ENCODE measurements at regions not wholly inside any gene's neighbourhood (a gene's known extent, or its start where the extent isn't known, plus 50 kb on each side); places are given as distances from the start of the nearest gene placed in this dataset.

DNA sequence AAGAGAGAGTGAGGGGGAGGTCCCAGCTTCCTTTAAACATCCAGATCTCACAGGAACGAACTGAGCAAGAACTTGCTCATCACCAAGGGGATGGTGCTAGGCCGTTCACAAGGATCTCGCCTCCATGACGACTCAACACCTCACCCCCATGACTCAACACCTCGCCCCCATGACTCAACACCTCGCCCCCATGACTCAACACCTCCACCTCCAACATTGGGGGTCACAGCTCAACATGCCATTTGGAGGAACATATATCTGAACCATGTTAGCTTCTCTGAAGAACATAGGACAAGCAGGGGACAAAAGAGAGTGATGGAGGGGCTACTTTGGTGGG is 66.0 kb upstream of the LHX5 start:
- H3K4me3 ChIP-seq (ENCODE audit: low read length): no peak overlapping the region
- TF ChIP-seq, protein P1, sequence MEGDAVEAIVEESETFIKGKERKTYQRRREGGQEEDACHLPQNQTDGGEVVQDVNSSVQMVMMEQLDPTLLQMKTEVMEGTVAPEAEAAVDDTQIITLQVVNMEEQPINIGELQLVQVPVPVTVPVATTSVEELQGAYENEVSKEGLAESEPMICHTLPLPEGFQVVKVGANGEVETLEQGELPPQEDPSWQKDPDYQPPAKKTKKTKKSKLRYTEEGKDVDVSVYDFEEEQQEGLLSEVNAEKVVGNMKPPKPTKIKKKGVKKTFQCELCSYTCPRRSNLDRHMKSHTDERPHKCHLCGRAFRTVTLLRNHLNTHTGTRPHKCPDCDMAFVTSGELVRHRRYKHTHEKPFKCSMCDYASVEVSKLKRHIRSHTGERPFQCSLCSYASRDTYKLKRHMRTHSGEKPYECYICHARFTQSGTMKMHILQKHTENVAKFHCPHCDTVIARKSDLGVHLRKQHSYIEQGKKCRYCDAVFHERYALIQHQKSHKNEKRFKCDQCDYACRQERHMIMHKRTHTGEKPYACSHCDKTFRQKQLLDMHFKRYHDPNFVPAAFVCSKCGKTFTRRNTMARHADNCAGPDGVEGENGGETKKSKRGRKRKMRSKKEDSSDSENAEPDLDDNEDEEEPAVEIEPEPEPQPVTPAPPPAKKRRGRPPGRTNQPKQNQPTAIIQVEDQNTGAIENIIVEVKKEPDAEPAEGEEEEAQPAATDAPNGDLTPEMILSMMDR (IDR thresholded peaks at IDR 0.05; ENCODE audit: low read length): no peak
- TF ChIP-seq EZH2 (optimal IDR thresholded peaks at IDR 0.05; ENCODE audit: low read depth, low read length) (no peak), EZH2phosphoT487 (IDR thresholded peaks at IDR 0.05; ENCODE audit: low read length) (no peak)
- no peaks in the 10 kb centered on the region for H3K79me2 ChIP-seq (ENCODE audit: low read length)
- no peaks in the 10 kb centered on the region for H3F3A ChIP-seq (ENCODE audit: insufficient read depth, low read length)
- H4K20me1 ChIP-seq (ENCODE audit: insufficient read depth, low read length): no peaks in the 10 kb centered on the region
- peaks cover 19% of the 10 kb centered on the region for H3K27me3 ChIP-seq (replicated peaks; ENCODE audit: insufficient read depth, low read length)
- no peak overlapping the region for H3K9ac ChIP-seq (ENCODE audit: low read length)
- no peaks in the 10 kb centered on the region for H3K36me3 ChIP-seq (replicated peaks; ENCODE audit: insufficient read depth, low read length)
- H3K9me2 ChIP-seq (replicated peaks; ENCODE audit: insufficient read depth, low read length): no peaks in the 10 kb centered on the region
- no peaks in the 10 kb centered on the region for H3K4me1 ChIP-seq (ENCODE audit: low read length)
- H2AFZ ChIP-seq (ENCODE audit: low read length): no peak overlapping the region
- H3K27ac ChIP-seq (ENCODE audit: low read length): no peak overlapping the region
- no peaks in the 10 kb centered on the region for H3K9me3 ChIP-seq (replicated peaks; ENCODE audit: insufficient read depth, low read length)
- H3K4me2 ChIP-seq (ENCODE audit: low read depth, low read length): no peak overlapping the region
- no peak for DNase-seq

DNA sequence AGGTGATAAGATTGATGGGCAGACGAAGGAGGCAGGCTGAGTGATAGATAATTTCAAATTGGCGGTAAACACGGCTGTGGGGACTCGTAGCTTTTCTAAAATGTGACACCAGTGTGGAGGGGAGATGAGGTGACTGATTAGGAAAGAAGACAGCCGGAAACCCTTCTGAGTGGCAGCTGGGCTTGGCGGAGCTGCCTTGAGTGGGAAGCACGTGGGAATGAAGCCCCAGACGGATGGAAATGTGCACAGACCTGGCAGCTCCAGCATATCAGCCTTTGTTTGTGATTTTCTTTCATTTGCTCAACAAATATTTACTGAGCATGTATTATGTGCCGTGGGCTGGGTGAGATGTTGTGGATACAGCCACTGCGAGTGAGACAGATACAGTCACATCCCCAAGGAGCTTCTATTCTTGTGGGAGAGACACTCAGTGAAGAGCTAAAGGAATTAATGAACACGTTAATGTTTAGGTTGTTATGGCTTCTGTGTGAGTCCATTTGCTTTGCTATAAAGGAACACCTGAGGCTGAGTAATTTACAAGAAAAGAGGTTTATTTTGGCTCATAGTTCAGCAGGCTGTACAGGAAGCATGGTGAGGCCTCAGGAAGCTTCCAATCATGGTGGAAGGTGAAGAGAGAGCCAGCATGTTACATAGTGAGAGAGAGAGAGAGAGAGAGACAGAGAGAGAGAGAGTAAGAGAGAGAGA is 65.5 kb upstream of the LHX5 start:
- H3K9ac ChIP-seq (ENCODE audit: low read length): no peak overlapping the region
- H3K36me3 ChIP-seq (replicated peaks; ENCODE audit: insufficient read depth, low read length): no peaks in the 10 kb centered on the region
- TF ChIP-seq, protein P1 (IDR thresholded peaks at IDR 0.05; ENCODE audit: low read length): no peak
- TF ChIP-seq EZH2 (optimal IDR thresholded peaks at IDR 0.05; ENCODE audit: low read depth, low read length) (no peak), EZH2phosphoT487 (IDR thresholded peaks at IDR 0.05; ENCODE audit: low read length) (no peak)
- no peaks in the 10 kb centered on the region for H3K9me3 ChIP-seq (replicated peaks; ENCODE audit: insufficient read depth, low read length)
- no peak for DNase-seq
- no peak overlapping the region for H3K4me2 ChIP-seq (ENCODE audit: low read depth, low read length)
- no peaks in the 10 kb centered on the region for H3K9me2 ChIP-seq (replicated peaks; ENCODE audit: insufficient read depth, low read length)
- no peaks in the 10 kb centered on the region for H3K4me1 ChIP-seq (ENCODE audit: low read length)
- H2AFZ ChIP-seq (ENCODE audit: low read length): no peak overlapping the region
- H4K20me1 ChIP-seq (ENCODE audit: insufficient read depth, low read length): no peaks in the 10 kb centered on the region
- H3K4me3 ChIP-seq (ENCODE audit: low read length): no peak overlapping the region
- peaks cover 18% of the 10 kb centered on the region for H3K27me3 ChIP-seq (replicated peaks; ENCODE audit: insufficient read depth, low read length)
- no peaks in the 10 kb centered on the region for H3F3A ChIP-seq (ENCODE audit: insufficient read depth, low read length)
- no peak overlapping the region for H3K27ac ChIP-seq (ENCODE audit: low read length)
- no peaks in the 10 kb centered on the region for H3K79me2 ChIP-seq (ENCODE audit: low read length)

- no peak overlapping the region for H3K9ac ChIP-seq (ENCODE audit: low read length)
- H3K9me2 ChIP-seq (replicated peaks; ENCODE audit: insufficient read depth, low read length): no peaks in the 10 kb centered on the region
- H3K27me3 ChIP-seq (replicated peaks; ENCODE audit: insufficient read depth, low read length): peaks cover 11% of the 10 kb centered on the region
- no peaks in the 10 kb centered on the region for H3K79me2 ChIP-seq (ENCODE audit: low read length)
- no peaks in the 10 kb centered on the region for H3K36me3 ChIP-seq (replicated peaks; ENCODE audit: insufficient read depth, low read length)
- no peaks in the 10 kb centered on the region for H3K4me1 ChIP-seq (ENCODE audit: low read length)
- no peaks in the 10 kb centered on the region for H3K9me3 ChIP-seq (replicated peaks; ENCODE audit: insufficient read depth, low read length)
- no peaks in the 10 kb centered on the region for H3F3A ChIP-seq (ENCODE audit: insufficient read depth, low read length)
- no peak overlapping the region for H3K4me2 ChIP-seq (ENCODE audit: low read depth, low read length)
- no peak overlapping the region for H2AFZ ChIP-seq (ENCODE audit: low read length)
- H4K20me1 ChIP-seq (ENCODE audit: insufficient read depth, low read length): no peaks in the 10 kb centered on the region
- TF ChIP-seq, protein P1 (IDR thresholded peaks at IDR 0.05; ENCODE audit: low read length): no peak
- TF ChIP-seq EZH2phosphoT487 (IDR thresholded peaks at IDR 0.05; ENCODE audit: low read length): no peak
- no peak for TF ChIP-seq EZH2 (optimal IDR thresholded peaks at IDR 0.05; ENCODE audit: low read depth, low read length)
- H3K4me3 ChIP-seq (ENCODE audit: low read length): no peak overlapping the region
- H3K27ac ChIP-seq (ENCODE audit: low read length): no peak overlapping the region
- no peak for DNase-seq
These were observed 63.4 kb upstream of the LHX5 start for GRCh38 chr12:113535100-113535499.
